ENCODE measurements at regions not wholly inside any gene's neighbourhood (a gene's known extent, or its start where the extent isn't known, plus 50 kb on each side); places are given as distances from the start of the nearest gene placed in this dataset.
A peak's percentile ranks its signal among the peaks of the same experiment; 100 is the strongest.
"Not testable (repeated sequence)": the region's sequence is repeated elsewhere in the genome, so short reads cannot be mapped to it uniquely, and the experiment has no call there.

DNA sequence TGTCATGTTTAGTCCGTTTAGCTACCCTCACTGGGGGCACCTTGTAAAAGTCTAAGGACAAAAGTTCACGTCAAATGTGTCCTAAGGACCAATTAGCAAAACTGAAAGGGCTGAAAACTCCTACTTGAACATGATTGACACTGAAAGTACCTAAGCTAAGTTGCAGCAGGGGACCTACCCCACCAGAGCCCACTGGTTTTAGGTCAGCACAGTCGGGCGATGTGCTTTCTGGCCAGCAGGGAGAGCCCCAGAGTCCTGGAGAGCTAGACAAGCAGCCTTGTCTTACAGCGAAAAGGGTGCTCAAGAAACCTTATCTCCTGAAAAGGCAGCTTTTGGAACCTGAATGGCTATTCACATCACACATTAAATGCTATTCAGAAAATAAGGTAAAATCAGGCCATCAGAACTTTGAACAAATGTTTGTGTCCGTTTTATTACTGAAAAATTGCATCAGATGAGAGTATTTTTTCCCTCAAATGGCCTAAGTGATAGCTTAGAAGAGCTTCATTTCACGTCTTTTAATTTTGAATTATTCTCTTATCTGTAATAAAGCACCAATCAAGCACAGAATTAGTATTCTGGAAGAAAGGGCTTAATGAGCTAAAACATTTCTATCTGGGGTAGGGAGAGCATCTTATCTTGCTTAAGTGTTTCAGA is 52.2 kb upstream of the MKI67 start:
- no peak for DNase-seq

- DNase-seq, result no peak
Measured at GRCh38 chr10:128180843-128181242, 54.6 kb upstream of the MKI67 start.

- no peak for DNase-seq
Measured at GRCh38 chr10:128185627-128186026, 59.4 kb upstream of the MKI67 start.

- DNase-seq, result no peak
Measured at GRCh38 chr10:128186959-128187787, 61.0 kb upstream of the MKI67 start.

DNA sequence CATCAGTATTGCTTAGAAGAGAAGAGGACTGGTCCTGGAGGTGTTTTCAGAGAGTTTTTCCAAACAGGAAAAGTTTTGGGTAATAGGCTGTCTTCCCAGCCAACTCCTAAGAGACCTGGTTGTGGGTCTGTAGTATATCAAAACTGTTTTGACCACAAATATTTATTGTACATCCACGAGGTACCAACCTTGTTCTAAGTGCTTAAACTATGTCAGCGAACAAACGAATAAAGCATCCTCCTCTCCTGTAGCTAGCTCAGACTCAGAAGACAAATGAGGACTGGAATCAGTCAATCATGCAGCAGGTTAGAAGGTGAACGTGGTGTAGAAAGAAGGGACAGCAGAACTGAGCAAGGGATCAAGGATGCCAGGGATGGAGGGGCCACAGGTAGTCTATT is 61.6 kb upstream of the MKI67 start:
- DNase-seq, result no peak

DNA sequence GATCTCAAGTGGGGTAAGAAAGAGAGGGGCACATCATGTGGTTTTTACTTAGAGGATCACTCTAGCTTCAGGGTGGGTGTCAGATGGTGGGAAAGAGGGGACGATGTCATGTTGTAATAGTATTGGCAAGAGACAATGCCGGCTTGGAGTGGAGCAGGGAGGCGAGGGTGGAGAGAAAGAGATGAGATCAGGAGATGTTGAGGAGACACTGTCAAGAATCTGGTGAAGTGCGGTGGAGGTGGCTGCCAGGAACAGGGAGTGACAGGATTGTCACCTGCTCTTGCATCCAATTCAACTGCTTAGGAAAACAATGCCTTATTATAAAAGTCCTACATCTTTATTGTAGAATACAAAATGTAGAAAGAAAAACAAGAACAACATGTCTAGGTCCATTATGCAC is 63.0 kb upstream of the MKI67 start:
- DNase-seq, result no peak

GRCh38 chr10:128191847-128192246 is 65.6 kb upstream of the MKI67 start:
- no peak for DNase-seq

GRCh38 chr10:128201826-128202225 is 75.6 kb upstream of the MKI67 start:
- DNase-seq, result not testable (repeated sequence)

DNA sequence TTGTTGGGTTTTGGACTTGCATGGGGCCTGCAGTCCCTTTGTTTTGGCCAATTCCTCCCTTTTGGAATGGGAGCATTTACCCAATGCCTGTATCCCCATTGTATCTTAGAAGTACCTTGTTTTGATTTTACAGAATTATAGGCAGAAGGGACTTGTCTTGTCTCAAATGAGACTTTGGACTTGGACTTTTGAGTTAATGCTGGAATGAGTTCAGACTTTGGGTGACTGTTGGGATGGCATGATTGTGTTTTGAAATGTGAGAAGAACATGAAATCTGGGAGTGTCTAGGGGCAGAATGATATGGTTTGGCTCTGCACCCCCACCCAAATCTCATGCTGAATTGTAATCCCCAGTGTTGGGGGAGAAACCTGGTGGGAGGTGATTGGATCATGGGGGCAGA is 76.8 kb upstream of the MKI67 start:
- no peak for DNase-seq

- not testable (repeated sequence) for DNase-seq
Measured at GRCh38 chr10:128205591-128205990, 79.4 kb upstream of the MKI67 start.

GRCh38 chr10:128206676-128207075 is 80.5 kb upstream of the MKI67 start:
- no peak for DNase-seq

DNA sequence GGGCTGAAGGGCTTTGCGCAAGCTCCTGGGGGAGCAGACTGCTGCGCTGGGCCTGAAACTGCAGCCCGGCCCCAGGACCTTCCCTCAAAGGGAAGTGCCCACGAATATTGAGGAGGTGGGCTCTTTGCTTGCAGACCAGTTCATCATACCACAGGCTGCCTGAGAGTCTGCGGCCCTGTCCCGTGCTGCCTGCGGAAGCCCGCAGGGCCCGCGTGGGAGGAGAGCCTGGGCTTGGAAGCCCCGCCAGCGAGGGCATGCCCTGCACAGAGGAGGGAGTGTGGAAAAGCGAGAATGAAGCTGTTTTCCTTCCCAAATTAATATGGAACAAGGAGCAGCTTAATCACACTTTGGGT is 83.6 kb upstream of the MKI67 start:
- no peak for DNase-seq

GRCh38 chr10:128210215-128211063 is 84.2 kb upstream of the MKI67 start:
- DNase-seq, result no peak

- DNase-seq, result no peak
Measured at GRCh38 chr10:128211064-128211504, 84.9 kb upstream of the MKI67 start.

GRCh38 chr10:128211953-128212727 is 85.9 kb upstream of the MKI67 start:
- DNase-seq, result peak; percentile 47

GRCh38 chr10:128213156-128213555 is 86.9 kb upstream of the MKI67 start:
- no peak for DNase-seq

- DNase-seq, result no peak
Measured at GRCh38 chr10:128215733-128216132, 89.5 kb upstream of the MKI67 start.

DNA sequence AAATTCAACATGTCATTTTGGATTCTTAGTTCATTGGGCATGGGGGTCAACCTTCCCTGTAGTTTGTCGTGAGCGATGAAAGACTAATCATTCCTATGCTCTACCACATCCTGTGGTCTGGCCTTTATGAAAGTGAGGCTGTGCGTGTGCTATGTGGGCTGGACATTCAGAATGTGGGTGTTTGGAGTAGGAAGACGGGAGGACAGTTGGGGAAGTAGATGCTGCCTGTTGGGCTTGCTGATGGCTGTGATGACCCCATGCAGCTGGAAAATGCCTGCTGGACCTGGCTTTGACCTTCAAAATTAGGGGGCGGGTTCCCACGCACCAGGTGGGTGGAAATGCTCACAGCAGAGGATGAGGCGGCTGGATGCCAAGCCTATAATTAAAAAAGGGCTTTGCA is 90.9 kb upstream of the MKI67 start:
- DNase-seq, result no peak

DNA sequence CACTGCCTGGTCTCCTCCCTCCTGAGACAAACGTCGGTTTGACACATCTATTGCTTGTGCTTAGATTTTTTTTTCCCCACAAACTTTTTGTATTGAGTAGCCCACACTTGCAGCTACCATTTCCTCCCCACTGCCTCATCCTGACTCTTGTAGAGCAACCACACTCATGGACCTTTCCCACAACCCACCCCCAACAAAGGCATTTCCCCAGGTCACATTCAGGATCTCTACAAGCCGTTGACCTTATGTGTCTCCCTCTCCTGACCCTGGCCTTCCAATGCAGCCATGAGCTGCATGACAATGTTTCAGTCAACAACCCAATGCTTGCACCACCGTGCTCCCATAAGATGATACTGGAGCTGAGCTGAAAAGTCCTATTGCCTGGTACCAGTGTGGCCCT is 91.9 kb upstream of the MKI67 start:
- DNase-seq, result no peak

DNA sequence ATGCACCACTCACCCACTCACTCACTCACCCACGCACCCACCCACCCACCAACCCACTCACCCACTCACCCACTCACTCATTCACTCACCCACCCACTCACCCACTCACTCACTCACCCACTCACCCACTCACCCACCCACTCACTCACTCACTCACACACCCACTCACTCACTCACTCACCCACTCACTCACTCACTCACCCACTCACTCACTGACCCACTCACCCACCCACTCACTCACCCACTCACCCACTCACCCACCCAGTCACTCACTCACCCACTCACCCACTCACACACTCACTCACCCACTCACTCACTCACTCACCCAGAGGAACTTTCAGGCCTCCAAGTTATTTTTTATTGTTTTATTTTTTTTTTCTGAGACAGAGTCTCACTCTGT is 93.1 kb upstream of the MKI67 start:
- no peak for DNase-seq

DNA sequence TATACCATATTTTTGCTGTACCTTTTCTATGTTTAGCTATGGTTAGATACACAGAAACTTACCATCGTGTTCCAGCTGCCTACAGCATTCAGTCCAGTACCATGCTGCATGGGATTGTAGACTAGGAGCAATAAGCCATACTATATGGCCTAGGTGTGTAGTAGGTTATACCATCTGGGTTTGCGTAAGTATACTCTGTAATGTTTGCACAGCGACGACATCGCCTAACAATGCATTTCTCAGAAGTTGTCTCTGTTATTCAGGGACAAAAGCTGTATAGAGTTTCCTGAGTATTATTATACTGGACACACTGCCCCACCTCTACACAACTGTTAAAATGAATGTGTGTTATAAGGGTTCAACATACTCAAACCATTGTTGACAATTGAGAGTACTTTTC is 93.8 kb upstream of the MKI67 start:
- DNase-seq, result no peak

DNA sequence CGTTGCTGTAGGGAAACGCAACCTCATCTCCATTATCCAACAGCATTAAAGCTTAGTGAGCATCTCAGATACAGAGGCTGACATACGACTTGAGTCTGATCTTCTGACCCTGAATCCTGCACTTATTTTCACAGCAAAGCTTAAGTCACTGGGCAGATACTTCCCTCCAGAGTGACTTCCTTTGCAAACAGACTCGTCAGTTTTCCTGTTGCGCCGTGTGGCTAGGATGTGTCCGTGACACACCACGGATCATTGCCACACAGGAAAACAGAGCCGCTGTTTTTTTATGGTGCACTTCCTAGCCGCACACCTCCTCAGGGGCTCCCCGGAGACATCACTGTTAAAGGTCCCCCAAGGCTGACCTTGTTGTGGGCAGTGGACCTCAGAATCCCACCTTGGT is 94.9 kb upstream of the MKI67 start:
- no peak for DNase-seq

DNA sequence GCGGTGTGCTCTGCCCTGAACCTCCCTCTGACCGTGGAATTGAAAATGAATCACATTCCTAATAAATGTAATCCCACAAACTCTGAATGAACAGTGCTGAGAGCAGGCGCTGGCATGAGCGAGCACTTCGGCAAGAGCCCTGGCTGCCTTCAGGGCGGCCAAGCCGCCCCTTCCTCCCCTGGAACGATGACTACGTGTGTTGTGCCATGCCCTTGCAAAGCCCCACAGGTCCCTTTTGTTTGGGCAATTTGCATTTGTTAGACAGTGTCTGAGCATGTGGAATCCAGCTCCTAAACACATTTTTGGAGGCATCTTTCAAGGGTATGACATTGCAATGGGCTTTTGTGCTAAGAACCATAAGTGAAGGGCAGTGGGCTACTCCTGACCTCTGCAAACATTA is 95.6 kb upstream of the MKI67 start:
- DNase-seq, result no peak
